Fibroblast of lung (primary cell): ENCODE measurements at regions not wholly inside any gene's neighbourhood (a gene's known extent, or its start where the extent isn't known, plus 50 kb on each side); places are given as distances from the start of the nearest gene placed in this dataset.

Experiments used
- CTCF ChIP-seq, 2 donors: IDR thresholded peaks in 1 of 2; conservative IDR thresholded peaks in 1 of 2; 1 replicate in 1 of 2; 2 replicates in 1 of 2; pipeline ENCODE4 v1.5.1; 2011 to 2012; ENCODE audit warnings: low read length in 2 of 2, control low read depth in 1 of 2, inconsistent platforms in 1 of 2, low read depth in 1 of 2, mild to moderate bottlenecking in 1 of 2
- EZH2 ChIP-seq: IDR thresholded peaks from 2 replicates; pipeline ENCODE4 v1.5.1; 2012; ENCODE audit warnings: low read length, control low read depth, mild to moderate bottlenecking; ENCODE audit errors: missing control alignments

- no peak for TF ChIP-seq CTCF (conservative IDR thresholded peaks at IDR 0.05 in 1 of 2, IDR thresholded peaks at IDR 0.05 in 1 of 2; ENCODE audit: low read depth in 1 of 2, low read length in 2 of 2)
- no peak for TF ChIP-seq EZH2
Measured at GRCh38 chr15:85282504-85283115, 97.8 kb upstream of the AKAP13 start.
